SKM-1 (cell line): ENCODE measurements at regions not wholly inside any gene's neighbourhood (a gene's known extent, or its start where the extent isn't known, plus 50 kb on each side); places are given as distances from the start of the nearest gene placed in this dataset.

Experiments
- DNase-seq: peaks from one replicate; lab custom pipeline; 2025; ENCODE audit not compliant: unreplicated experiment; lab: John Stamatoyannopoulos, UW

DNA sequence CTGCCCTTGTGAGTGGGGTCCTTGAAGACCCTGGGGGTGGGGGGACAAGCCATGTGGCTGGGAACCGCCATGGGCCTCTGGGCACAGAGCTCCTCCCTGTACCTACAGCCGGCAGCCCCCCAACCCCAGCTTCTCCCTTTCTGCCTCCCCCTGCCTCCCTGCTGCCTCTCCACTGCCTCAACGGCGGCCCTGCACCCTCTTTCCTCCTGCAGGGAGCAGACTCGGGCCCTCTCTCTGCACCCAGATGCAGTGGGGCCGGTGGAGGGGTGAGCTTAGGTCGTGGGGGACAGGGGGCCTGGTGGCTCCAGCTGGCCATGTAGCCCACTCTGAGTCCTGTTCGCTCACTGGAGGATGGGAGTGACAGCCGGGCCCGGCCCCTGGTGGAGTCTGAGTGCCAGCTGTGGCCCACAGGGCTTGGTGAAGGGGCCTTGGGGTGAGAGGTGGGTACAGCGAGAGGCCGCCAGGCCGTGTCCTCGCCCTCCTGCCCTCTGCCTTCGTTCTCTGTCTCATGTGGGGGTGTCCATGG is 139.3 kb upstream of the COL5A1 start:
- no peak for DNase-seq

DNA sequence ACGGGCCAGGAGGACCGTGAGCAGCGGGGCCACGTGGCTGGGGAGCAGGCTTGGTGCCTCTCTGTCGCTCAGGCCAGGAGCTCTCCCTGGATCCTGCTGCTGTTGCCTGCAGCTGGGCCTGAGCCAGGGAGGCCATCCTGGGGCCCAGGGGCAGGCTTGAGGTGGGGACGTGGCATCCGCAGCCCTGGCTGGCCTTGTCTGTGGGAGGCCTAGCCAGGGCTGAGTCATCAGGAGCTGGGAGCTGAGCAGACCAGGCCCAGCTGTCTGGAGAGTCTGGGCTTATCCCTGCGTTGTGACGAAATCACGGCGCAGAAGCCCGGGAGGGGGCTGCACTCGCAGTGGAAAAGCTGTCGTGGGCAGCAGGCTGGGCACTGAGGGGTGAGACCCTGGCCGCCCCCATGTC is 138.8 kb upstream of the COL5A1 start:
- no peak for DNase-seq

DNA sequence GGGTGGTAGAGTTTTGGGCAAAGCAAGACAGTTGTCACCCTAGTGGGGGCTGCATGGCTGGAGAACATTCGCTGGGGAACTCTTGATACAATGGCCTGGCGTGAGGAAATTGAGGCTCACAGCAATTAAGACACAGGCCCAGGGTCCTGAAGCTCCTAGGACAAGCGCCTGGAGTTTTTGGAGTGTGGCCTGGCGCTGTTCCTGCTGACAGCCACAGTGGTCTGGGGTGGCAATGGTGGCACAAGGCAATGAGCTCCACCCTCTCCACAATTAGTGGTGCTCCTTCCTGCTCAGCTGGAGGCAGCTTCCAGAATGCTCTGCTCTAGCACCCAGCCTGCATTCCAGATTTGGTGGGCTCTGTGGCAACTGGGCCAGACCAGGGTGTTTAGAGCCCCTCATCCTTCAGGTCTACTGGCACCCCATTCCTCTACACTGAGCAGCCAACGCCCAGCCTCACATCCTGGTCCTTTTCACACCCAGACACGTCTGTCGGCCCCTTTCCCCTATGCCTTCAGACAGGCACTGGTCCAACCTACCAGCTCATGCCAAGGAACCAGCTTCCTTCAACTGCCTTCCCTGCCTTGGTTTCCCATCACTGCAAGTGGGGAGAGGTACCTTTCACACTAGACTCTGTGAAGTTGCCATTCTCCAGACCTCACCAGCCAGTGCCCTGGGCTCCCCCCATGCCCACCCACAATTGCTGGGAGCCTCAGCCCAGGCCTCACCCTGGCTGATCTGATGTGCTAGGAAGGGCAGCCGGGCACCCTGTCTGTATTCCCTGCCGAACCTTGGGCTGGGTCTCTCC is 138.1 kb upstream of the COL5A1 start:
- no peak for DNase-seq

DNA sequence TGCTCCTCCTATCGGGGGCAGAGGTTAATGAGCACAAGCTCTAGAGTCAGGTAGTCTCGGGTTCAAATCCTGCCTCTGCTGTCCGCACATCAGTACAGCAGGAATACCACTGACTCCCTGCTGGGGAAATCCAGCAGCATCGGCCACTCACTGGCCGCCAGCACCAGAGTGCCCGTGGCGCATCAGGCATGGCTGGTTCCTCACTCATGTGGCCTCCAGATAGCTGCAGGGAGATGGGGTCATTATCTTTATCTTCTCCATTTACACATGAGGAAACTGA is 137.6 kb upstream of the COL5A1 start:
- no peak for DNase-seq

- no peak for DNase-seq
These were observed 136.6 kb upstream of the COL5A1 start for GRCh38 chr9:134505032-134505431.

- DNase-seq: no peak
These were observed 132.3 kb upstream of the COL5A1 start for GRCh38 chr9:134509281-134509680.

DNA sequence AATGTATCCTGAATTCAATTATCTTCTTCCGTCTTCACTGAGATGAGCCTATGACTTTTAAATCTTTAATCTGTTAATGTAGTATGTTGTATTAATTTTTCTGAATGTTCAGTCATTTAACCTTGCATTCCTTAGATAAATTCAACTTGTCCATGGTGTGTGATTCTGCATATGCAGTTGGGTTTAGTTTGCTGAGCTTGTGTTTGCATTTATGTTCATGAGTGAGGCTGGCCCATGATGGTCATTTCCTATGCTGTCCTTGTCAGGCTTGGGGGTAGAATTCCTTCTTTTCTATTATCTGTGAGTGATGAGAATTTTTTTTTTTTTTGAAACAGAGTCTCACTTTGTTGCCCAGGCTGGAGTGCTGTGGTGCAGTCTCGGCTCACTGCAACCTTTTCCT is 131.8 kb upstream of the COL5A1 start:
- no peak for DNase-seq

DNA sequence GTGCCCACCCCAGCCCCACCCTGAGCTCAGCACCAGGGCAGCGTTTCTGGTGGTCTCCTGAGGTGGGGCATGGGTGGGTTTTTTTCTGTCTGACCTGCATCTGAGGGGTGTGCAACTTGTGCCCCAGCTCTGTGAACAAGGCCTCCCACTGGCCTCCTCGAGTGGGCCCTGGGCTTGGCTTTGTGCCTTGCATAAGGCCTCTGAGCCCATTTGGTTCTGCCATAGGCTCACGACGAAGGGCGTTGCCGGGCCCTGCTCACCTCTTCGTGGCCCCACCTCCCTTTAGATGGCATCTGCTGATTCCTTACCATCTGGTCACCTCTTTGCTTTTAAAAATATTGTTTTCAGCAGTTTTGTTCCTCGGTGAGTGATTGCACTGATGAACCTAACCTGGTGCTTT is 127.1 kb upstream of the COL5A1 start:
- no peak for DNase-seq

GRCh38 chr9:134515026-134515821 is 126.4 kb upstream of the COL5A1 start:
- DNase-seq: no peak

GRCh38 chr9:134516464-134516863 is 125.1 kb upstream of the COL5A1 start:
- no peak for DNase-seq

DNA sequence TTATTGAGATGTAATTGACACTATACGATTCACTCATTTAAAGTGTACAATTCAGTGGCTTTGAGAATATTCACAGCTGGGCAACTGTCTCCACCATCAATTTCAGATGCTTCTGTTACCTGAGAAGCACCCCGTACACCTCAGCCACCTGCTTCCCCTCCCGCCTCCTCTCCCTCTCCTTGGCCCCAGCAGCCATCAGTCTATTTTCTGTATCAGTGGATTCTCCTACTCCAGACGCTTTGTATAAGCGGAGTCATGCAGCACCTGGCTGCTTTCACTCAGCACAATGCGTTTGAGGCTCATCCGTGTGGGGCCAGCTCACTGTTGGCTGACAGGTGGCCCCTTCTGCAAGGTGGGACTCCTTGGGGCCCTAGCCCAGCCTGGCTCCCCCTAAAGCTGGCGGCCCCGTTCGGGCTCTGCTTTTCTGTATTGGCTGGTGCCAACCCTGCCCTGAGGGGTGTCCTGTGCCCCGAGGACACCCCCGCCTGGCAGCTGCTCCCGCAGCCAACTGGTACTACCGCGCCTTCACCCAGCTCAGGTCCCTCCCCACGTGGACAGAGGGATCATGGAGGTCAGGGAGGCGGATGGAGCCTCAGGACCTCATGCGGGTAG is 124.4 kb upstream of the COL5A1 start:
- no peak for DNase-seq

- DNase-seq: no peak
These were observed 123.5 kb upstream of the COL5A1 start for GRCh38 chr9:134518004-134518606.

DNA sequence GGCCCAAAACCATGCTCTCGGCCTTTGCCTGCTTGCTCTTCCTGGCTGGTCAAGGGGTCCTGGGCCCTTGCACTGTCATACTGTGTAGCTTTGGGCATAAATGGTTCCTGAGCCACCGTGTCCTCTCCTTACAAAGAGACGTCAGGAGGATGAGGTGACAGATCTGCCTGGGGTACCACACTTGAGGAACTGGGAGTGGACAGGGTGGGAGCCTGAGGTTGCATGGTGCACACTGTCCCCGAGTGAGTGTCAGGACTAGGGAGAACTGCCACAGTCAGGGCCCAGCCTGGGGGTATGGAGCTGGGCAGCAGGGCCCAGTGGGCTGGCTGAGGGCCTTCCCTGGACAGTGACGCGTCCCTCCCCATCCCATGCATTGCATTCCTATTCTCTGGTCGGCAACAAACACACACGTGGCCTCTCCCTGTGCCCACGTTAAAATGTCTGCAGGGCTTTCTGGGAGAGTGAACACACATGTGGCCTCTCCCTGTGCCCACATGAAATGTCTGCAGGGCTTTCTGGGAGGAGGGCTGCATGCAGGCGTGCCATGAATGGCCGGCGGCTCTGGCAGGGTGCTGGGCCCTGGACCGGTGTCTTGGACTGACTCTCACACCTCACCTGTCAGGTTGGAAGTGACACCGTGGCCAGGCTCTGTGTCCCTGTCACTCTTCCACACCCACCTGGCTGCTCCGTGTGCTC is 122.1 kb upstream of the COL5A1 start:
- no peak for DNase-seq

DNA sequence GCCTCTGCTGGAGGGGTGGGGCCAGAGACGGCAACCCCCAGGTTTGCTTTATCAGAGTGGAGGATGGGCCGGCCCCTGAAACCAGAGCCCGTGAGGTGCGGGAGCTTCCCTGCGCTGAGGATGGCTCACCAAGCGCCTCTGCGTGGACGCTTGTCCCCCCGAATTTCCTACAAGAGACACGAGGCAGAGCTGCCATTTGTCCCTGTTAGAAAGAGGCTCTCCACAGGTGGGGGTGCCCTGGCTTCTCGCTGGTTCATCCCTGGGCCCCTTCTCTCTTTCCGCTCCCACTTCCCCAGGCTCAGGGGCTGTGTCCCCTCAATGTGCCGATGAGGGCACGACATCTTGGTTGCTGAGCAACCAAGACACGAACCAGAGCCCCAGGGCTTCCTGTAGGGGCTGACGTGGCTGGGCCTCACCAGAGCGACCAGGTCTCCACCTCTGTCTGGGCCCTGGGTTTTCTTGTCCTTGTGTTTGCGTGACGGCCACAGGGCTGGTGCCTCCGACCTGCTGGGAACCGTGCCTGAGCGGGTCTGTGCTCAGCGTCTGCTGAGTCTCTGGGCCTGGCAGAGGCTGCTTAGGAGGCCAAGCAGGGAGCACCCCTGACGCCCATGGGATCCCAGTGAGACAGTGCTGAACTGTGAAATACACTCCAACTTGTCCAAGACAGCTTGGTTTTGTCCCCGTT is 119.6 kb upstream of the COL5A1 start:
- no peak for DNase-seq

GRCh38 chr9:134522502-134522848 is 119.1 kb upstream of the COL5A1 start:
- no peak for DNase-seq

- DNase-seq: no peak
These were observed 118.6 kb upstream of the COL5A1 start for GRCh38 chr9:134522976-134523375.

DNA sequence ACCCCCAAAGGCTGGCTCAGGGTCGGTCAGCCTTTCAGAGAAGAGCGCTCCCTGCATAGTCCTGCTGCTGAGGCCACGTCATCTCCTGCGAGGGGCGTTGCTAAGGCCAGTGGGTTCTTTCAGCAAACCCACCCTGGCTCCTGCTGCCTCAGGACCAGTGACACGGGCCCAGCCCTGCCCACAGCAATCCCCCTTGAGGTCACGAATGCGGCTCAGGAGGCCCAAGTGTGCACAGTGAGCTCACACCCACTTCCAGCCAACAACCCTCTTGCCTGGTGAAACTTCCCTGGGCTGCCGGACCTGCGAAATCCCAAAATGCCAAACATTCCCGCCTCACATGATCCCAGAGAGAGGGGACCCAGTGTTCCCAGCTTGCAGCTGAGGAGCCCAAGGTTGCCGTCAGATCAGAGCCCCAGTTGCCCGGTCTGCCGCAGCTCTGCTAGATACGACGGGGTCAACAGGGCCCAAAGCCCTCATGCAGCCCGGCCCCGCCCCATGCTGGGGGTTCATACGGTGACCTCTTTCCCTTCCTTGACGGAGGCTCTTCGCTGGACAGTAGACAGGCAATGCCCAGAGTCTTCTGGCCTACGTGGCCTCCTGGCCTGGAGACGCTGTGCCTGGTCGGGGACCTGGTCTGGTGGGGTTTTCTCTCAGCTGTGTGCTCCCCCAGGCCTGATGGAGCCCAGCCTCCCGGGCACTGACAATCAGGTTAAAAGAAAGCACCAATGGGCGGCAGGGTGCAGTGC is 116.4 kb upstream of the COL5A1 start:
- no peak for DNase-seq

- DNase-seq: no peak
These were observed 115.6 kb upstream of the COL5A1 start for GRCh38 chr9:134525841-134526583.
